ENCODE measurements at regions not wholly inside any gene's neighbourhood (a gene's known extent, or its start where the extent isn't known, plus 50 kb on each side); places are given as distances from the start of the nearest gene placed in this dataset.

- DNase-seq = no peak
Observed at GRCh38 chr4:11342401-11342800, 86.3 kb downstream of the HS3ST1 start.

- no peak for DNase-seq
Observed at GRCh38 chr4:11341337-11342043, 87.2 kb downstream of the HS3ST1 start.

GRCh38 chr4:11338956-11339782 is 89.5 kb downstream of the HS3ST1 start:
- DNase-seq = no peak

GRCh38 chr4:11337287-11337686 is 91.4 kb downstream of the HS3ST1 start:
- no peak for DNase-seq

- no peak for DNase-seq
Observed at GRCh38 chr4:11336435-11336834, 92.3 kb downstream of the HS3ST1 start.

- DNase-seq = no peak
Observed at GRCh38 chr4:11334887-11335286, 93.8 kb downstream of the HS3ST1 start.

- DNase-seq = no peak
Observed at GRCh38 chr4:11328401-11328800, 100.3 kb downstream of the HS3ST1 start.

- no peak for DNase-seq
Observed at GRCh38 chr4:11326021-11326420, 102.7 kb downstream of the HS3ST1 start.

- no peak for DNase-seq
Observed at GRCh38 chr4:11323771-11324170, 104.9 kb downstream of the HS3ST1 start.

GRCh38 chr4:11313157-11313943 is 115.3 kb downstream of the HS3ST1 start:
- no peak for DNase-seq

- no peak for DNase-seq
Observed at GRCh38 chr4:11312389-11312788, 116.3 kb downstream of the HS3ST1 start.

- no peak for DNase-seq
Observed at GRCh38 chr4:11301075-11301660, 127.5 kb downstream of the HS3ST1 start.

GRCh38 chr4:11299836-11300235 is 128.9 kb downstream of the HS3ST1 start:
- DNase-seq = no peak

GRCh38 chr4:11299016-11299415 is 129.7 kb downstream of the HS3ST1 start:
- no peak for DNase-seq

GRCh38 chr4:11298451-11298850 is 130.2 kb downstream of the HS3ST1 start:
- DNase-seq = no peak

GRCh38 chr4:11297627-11298026 is 131.1 kb downstream of the HS3ST1 start:
- no peak for DNase-seq

- no peak for DNase-seq
Observed at GRCh38 chr4:11297201-11297600, 131.5 kb downstream of the HS3ST1 start.

- no peak for DNase-seq
Observed at GRCh38 chr4:11293866-11294265, 134.8 kb downstream of the HS3ST1 start.

- DNase-seq = no peak
Observed at GRCh38 chr4:11287055-11287454, 141.6 kb downstream of the HS3ST1 start.

- DNase-seq = no peak
Observed at GRCh38 chr4:11286533-11286932, 142.2 kb downstream of the HS3ST1 start.

- no peak for DNase-seq
Observed at GRCh38 chr4:11281720-11282119, 147.0 kb downstream of the HS3ST1 start.

GRCh38 chr4:11271263-11271662 is 157.4 kb downstream of the HS3ST1 start:
- no peak for DNase-seq

- no peak for DNase-seq
Observed at GRCh38 chr4:11268149-11268548, 160.5 kb downstream of the HS3ST1 start.
